Hepatocyte (in vitro differentiated cells): ENCODE measurements at regions not wholly inside any gene's neighbourhood (a gene's known extent, or its start where the extent isn't known, plus 50 kb on each side); places are given as distances from the start of the nearest gene placed in this dataset.

Experiments used
- DNase-seq: peaks from one replicate; pipeline ENCODE4 v3.0.0-alpha.2; 2016; ENCODE audit warnings: low spot score
- H2AFZ ChIP-seq: fragments of 200-600 bp; sonication (generic); 2 replicates; pipeline ENCODE4 v1.6.0; 2016; ENCODE audit warnings: antibody characterized with exemption, mild to moderate bottlenecking
- H3K27ac ChIP-seq: fragments of 200-600 bp; sonication (generic); 2 replicates; pipeline ENCODE4 v1.5.1; 2016; ENCODE audit warnings: mild to moderate bottlenecking
- H3K27me3 ChIP-seq: fragments of 200-600 bp; sonication (generic); 2 replicates; pipeline ENCODE4 v1.6.1; 2016
- H3K36me3 ChIP-seq: fragments of 200-600 bp; sonication (generic); replicated peaks from 2 replicates; pipeline ENCODE4 v1.5.1; 2016; ENCODE audit warnings: low read depth; ENCODE audit not compliant: insufficient read depth
- H3K4me1 ChIP-seq: fragments of 200-600 bp; sonication (generic); 2 replicates; pipeline ENCODE4 v1.5.1; 2016; ENCODE audit warnings: mild to moderate bottlenecking, moderate library complexity; ENCODE audit not compliant: insufficient read depth
- H3K4me2 ChIP-seq: fragments of 200-600 bp; sonication (generic); 2 replicates; pipeline ENCODE4 v1.6.0; 2016
- H3K4me3 ChIP-seq: fragments of 200-600 bp; sonication (generic); 2 replicates; pipeline ENCODE4 v1.5.1; 2016; ENCODE audit warnings: mild to moderate bottlenecking
- H3K79me2 ChIP-seq: fragments of 200-600 bp; sonication (generic); 2 replicates; pipeline ENCODE4 v1.6.0; 2017; ENCODE audit warnings: mild to moderate bottlenecking
- H3K9me2 ChIP-seq: fragments of 200-600 bp; sonication (generic); replicated peaks from 2 replicates; pipeline ENCODE4 v1.6.0; 2017; ENCODE audit warnings: mild to moderate bottlenecking; ENCODE audit not compliant: insufficient read depth
- H3K9me3 ChIP-seq: fragments of 200-600 bp; sonication (generic); 2 replicates; pipeline ENCODE4 v1.5.1; 2016; ENCODE audit warnings: low read depth, mild to moderate bottlenecking
- H4K20me1 ChIP-seq: fragments of 200-600 bp; sonication (generic); 2 replicates; pipeline ENCODE4 v1.6.0; 2016; ENCODE audit warnings: mild to moderate bottlenecking; ENCODE audit not compliant: insufficient read depth, poor library complexity, severe bottlenecking
- EZH2 ChIP-seq: fragments of 200-600 bp; sonication (generic); IDR thresholded peaks from 2 replicates; pipeline ENCODE4 v1.6.1; 2016; ENCODE audit warnings: antibody characterized with exemption, mild to moderate bottlenecking, borderline replicate concordance
- EZH2phosphoT487 ChIP-seq: fragments of 200-600 bp; sonication (generic); IDR thresholded peaks from one replicate; pipeline ENCODE4 v1.6.1; 2018; ENCODE audit warnings: antibody characterized with exemption, mild to moderate bottlenecking, low read depth, moderate library complexity; ENCODE audit not compliant: unreplicated experiment, severe bottlenecking
- WGBS: methylation state at CpG from one replicate; pipeline ENCODE4 v1.1.6; 2016; ENCODE audit warnings: low lambda C conversion rate; ENCODE audit errors: missing lambda C conversion rate; 5-methylcytosine and 5-hydroxymethylcytosine counted together
- TF ChIP-seq, protein P1 (sequence below): fragments of 200-600 bp; sonication (generic); IDR thresholded peaks from 2 replicates; pipeline ENCODE4 v1.5.1; 2016; ENCODE audit warnings: antibody characterized with exemption, mild to moderate bottlenecking; ENCODE audit not compliant: poor library complexity

DNA sequence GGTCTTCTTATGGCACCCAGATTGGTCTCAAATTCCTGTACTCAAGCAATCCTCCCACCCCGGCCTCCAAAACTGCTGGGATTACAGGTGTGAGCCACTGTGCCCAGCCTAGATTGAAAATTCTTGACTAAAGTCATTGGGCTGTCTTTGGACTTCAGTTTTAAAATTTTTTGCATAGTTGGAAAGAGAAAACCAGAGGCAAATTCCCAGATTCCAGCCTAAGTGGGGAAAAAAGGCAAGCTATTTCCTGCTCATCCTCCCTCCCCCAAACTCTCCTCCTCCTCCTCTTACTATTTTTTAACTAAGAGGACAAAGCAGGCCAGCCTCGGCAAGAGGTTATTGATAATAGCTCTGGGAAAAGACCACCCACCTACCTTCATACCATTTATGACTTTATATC, 78.6 kb upstream of the CLMP start:
- no peak overlapping the region for H3K27ac ChIP-seq
- no peaks in the 10 kb centered on the region for H3K9me3 ChIP-seq
- DNase-seq: no peak
- H3K4me1 ChIP-seq: no peaks in the 10 kb centered on the region
- no peaks in the 10 kb centered on the region for H4K20me1 ChIP-seq
- no peak overlapping the region for H3K4me3 ChIP-seq
- TF ChIP-seq EZH2phosphoT487 (no peak), EZH2 (no peak)
- TF ChIP-seq, protein P1, sequence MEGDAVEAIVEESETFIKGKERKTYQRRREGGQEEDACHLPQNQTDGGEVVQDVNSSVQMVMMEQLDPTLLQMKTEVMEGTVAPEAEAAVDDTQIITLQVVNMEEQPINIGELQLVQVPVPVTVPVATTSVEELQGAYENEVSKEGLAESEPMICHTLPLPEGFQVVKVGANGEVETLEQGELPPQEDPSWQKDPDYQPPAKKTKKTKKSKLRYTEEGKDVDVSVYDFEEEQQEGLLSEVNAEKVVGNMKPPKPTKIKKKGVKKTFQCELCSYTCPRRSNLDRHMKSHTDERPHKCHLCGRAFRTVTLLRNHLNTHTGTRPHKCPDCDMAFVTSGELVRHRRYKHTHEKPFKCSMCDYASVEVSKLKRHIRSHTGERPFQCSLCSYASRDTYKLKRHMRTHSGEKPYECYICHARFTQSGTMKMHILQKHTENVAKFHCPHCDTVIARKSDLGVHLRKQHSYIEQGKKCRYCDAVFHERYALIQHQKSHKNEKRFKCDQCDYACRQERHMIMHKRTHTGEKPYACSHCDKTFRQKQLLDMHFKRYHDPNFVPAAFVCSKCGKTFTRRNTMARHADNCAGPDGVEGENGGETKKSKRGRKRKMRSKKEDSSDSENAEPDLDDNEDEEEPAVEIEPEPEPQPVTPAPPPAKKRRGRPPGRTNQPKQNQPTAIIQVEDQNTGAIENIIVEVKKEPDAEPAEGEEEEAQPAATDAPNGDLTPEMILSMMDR: no peak
- H3K27me3 ChIP-seq: no peaks in the 10 kb centered on the region
- H3K9me2 ChIP-seq: no peaks in the 10 kb centered on the region
- no peak overlapping the region for H3K4me2 ChIP-seq
- H2AFZ ChIP-seq: no peak overlapping the region
- H3K79me2 ChIP-seq: no peaks in the 10 kb centered on the region
- WGBS: 70% methylated on average over 2 of the region's 2 CpGs
- H3K36me3 ChIP-seq: no peaks in the 10 kb centered on the region

DNA sequence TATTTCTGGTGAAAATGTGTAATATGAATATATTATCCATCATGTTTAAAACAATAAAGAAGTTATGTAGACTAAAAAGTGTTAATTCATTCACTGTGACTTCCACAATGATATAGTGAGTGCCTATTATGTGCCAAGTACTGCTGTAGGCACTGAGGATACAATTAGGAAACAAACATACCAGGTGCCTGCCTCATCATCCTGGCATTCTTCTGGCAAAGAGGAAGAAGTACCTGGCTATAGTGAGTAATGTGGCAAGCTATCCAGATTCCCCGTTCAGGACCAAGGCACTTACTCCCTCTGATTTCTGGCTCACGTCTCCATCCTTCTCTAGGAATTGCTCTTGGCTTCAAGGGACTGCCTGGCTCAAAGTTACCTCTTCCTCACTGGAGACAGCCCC, 77.5 kb upstream of the CLMP start:
- Histone ChIP-seq H3K36me3 (no peaks in the 10 kb centered on the region), H3K9me2 (no peaks in the 10 kb centered on the region), H3K4me3 (no peak overlapping the region), H3K4me1 (no peaks in the 10 kb centered on the region), H3K9me3 (no peaks in the 10 kb centered on the region), H3K79me2 (no peaks in the 10 kb centered on the region), H2AFZ (no peak overlapping the region), H3K27ac (no peak overlapping the region), H3K27me3 (no peaks in the 10 kb centered on the region), H3K4me2 (no peak overlapping the region), H4K20me1 (no peaks in the 10 kb centered on the region)
- WGBS: 74% methylated on average over 2 of the region's 2 CpGs
- DNase-seq: no peak
- TF ChIP-seq, protein P1: no peak
- no peak for TF ChIP-seq EZH2phosphoT487
- no peak for TF ChIP-seq EZH2

DNA sequence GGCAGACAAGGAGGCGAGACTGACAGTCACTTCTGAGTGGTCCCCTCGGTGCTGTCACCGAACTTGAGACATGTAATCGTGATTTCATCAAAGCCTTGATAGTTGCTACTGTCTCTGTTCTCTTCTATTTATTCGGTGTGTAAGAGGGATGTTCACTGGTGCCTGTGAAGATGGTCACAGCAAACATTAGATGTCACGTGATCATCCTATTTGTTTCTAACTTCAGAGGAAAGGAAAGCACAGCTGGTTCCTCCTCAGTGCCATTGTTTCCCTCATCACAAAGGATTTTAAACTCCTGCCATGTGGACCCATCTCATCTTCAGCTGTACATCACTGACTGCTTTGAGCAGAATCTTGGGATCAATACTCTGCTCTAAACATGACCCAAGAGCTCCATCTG, 73.1 kb upstream of the CLMP start:
- Histone ChIP-seq H2AFZ (no peak overlapping the region), H3K4me2 (no peak overlapping the region), H3K4me1 (no peaks in the 10 kb centered on the region), H3K27ac (no peak overlapping the region), H3K36me3 (no peaks in the 10 kb centered on the region), H3K9me2 (no peaks in the 10 kb centered on the region), H4K20me1 (no peaks in the 10 kb centered on the region), H3K79me2 (no peaks in the 10 kb centered on the region), H3K9me3 (no peaks in the 10 kb centered on the region), H3K4me3 (no peak overlapping the region), H3K27me3 (peaks cover 6% of the 10 kb centered on the region)
- DNase-seq: no peak
- TF ChIP-seq, protein P1: no peak
- no peak for TF ChIP-seq EZH2phosphoT487
- no peak for TF ChIP-seq EZH2
- WGBS: 57% methylated on average over 6 of the region's 6 CpGs

DNA sequence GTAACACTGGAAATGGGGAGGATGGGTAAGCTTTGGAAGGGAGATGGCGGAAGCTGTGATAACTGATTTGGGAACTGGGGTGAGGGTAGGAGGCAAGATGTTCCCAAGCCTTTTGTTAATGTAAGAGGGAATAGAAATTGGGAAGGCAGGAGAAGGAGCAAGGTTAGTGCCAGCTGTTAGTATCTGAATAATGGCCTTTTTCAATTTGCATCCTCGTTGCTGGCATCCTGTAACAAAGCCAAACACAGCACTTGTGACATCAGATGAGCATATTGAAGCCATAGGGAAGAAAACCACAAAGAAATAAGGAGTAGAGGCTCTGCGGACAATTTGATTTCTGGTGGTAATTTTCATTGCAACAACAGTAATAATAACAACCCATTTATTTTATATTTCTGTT, 70.9 kb upstream of the CLMP start:
- Histone ChIP-seq H3K79me2 (no peaks in the 10 kb centered on the region), H4K20me1 (no peaks in the 10 kb centered on the region), H3K4me2 (no peak overlapping the region), H3K27me3 (peaks cover 6% of the 10 kb centered on the region), H3K9me3 (no peaks in the 10 kb centered on the region), H3K4me3 (no peak overlapping the region), H3K36me3 (no peaks in the 10 kb centered on the region), H2AFZ (no peak overlapping the region), H3K27ac (no peak overlapping the region), H3K4me1 (no peaks in the 10 kb centered on the region), H3K9me2 (no peaks in the 10 kb centered on the region)
- WGBS: 79% methylated on average over 3 of the region's 3 CpGs
- TF ChIP-seq EZH2phosphoT487 (no peak), EZH2 (no peak)
- TF ChIP-seq, protein P1: no peak
- DNase-seq: no peak
